Trophoblast cell (in vitro differentiated cells and primary cell): ENCODE measurements at regions not wholly inside any gene's neighbourhood (a gene's known extent, or its start where the extent isn't known, plus 50 kb on each side); places are given as distances from the start of the nearest gene placed in this dataset.

ENCODE experiments used
- DNase-seq, 2 donors: peaks; one replicate each; pipeline ENCODE4 v3.0.0-alpha.2; 2016
- H2AFZ ChIP-seq: 2 replicates; pipeline ENCODE4 v1.6.1; 2013; ENCODE audit warnings: low read length, moderate library complexity, mild to moderate bottlenecking; ENCODE audit not compliant: insufficient read depth, poor library complexity
- H2AK5ac ChIP-seq: 2 replicates; pipeline ENCODE4 v1.6.1; 2013; ENCODE audit warnings: mild to moderate bottlenecking, low read length
- H2BK120ac ChIP-seq: 2 replicates; pipeline ENCODE4 v1.6.1; 2013; ENCODE audit warnings: low read length, mild to moderate bottlenecking, moderate library complexity; ENCODE audit not compliant: insufficient read depth, poor library complexity
- H2BK12ac ChIP-seq: 2 replicates; pipeline ENCODE4 v1.6.1; 2013; ENCODE audit warnings: mild to moderate bottlenecking, low read length, moderate library complexity
- H2BK5ac ChIP-seq: 2 replicates; pipeline ENCODE4 v1.6.1; 2013; ENCODE audit warnings: low read length, low read depth, moderate library complexity, mild to moderate bottlenecking; ENCODE audit not compliant: poor library complexity
- H3K14ac ChIP-seq: 2 replicates; pipeline ENCODE4 v1.6.1; 2013; ENCODE audit warnings: mild to moderate bottlenecking, low read length
- H3K18ac ChIP-seq: 2 replicates; pipeline ENCODE4 v1.6.1; 2013; ENCODE audit warnings: mild to moderate bottlenecking, low read length
- H3K23ac ChIP-seq: 2 replicates; pipeline ENCODE4 v1.6.1; 2013; ENCODE audit warnings: low read length
- H3K27ac ChIP-seq: 2 replicates; pipeline ENCODE4 v1.5.1; 2013; ENCODE audit warnings: low read depth, mild to moderate bottlenecking, inconsistent platforms, low read length, moderate library complexity
- H3K27me3 ChIP-seq: 2 replicates; pipeline ENCODE4 v1.6.1; 2013; ENCODE audit warnings: inconsistent platforms, mild to moderate bottlenecking, low read length, moderate library complexity; ENCODE audit not compliant: insufficient read depth
- H3K36me3 ChIP-seq, 2 experiments: 1 replicate in 1 of 2; 2 replicates in 1 of 2; pipeline ENCODE4 v1.6.1; 2013; ENCODE audit warnings: low read length in 2 of 2, mild to moderate bottlenecking in 2 of 2, moderate library complexity in 1 of 2; ENCODE audit not compliant: insufficient read depth in 2 of 2, control insufficient read depth in 1 of 2
- H3K4ac ChIP-seq: 2 replicates; pipeline ENCODE4 v1.6.1; 2013; ENCODE audit warnings: low read depth, mild to moderate bottlenecking, low read length, moderate library complexity
- H3K4me1 ChIP-seq, 2 experiments: 1 replicate in 1 of 2; 2 replicates in 1 of 2; pipeline ENCODE4 v1.6.1; 2013; ENCODE audit warnings: low read length in 2 of 2, mild to moderate bottlenecking in 2 of 2, moderate library complexity in 1 of 2; ENCODE audit not compliant: insufficient read depth in 2 of 2, control insufficient read depth in 1 of 2
- H3K4me2 ChIP-seq: 2 replicates; pipeline ENCODE4 v1.6.1; 2013; ENCODE audit warnings: inconsistent platforms, mild to moderate bottlenecking, low read length, moderate library complexity
- H3K4me3 ChIP-seq: 2 replicates; pipeline ENCODE4 v1.5.1; 2013; ENCODE audit warnings: mild to moderate bottlenecking, low read depth, low read length, inconsistent platforms
- H3K79me1 ChIP-seq: one replicate; pipeline ENCODE4 v1.6.1; 2013; ENCODE audit warnings: low read length
- H3K79me2 ChIP-seq: 2 replicates; pipeline ENCODE4 v1.6.1; 2013; ENCODE audit warnings: low read length, mild to moderate bottlenecking; ENCODE audit not compliant: control insufficient read depth, insufficient read depth, poor library complexity
- H3K9ac ChIP-seq: 2 replicates; pipeline ENCODE4 v1.6.1; 2013; ENCODE audit warnings: mild to moderate bottlenecking, low read length
- H3K9me3 ChIP-seq: 2 replicates; pipeline ENCODE4 v1.6.1; 2013; ENCODE audit warnings: low read depth, mild to moderate bottlenecking, control low read depth, inconsistent platforms, low read length; ENCODE audit not compliant: insufficient read depth
- H4K12ac ChIP-seq: 2 replicates; pipeline ENCODE4 v1.6.1; 2013; ENCODE audit warnings: low read depth, mild to moderate bottlenecking, low read length, moderate library complexity
- H4K8ac ChIP-seq: 2 replicates; pipeline ENCODE4 v1.6.1; 2013; ENCODE audit warnings: low read depth, mild to moderate bottlenecking, low read length, moderate library complexity
- H4K91ac ChIP-seq: one replicate; pipeline ENCODE4 v1.6.1; 2013; ENCODE audit warnings: low read depth, mild to moderate bottlenecking, low read length, moderate library complexity
- WGBS: extraction: QIAGEN DNeasy Blood & Tissue Kit; methylation state at CpG from one replicate; pipeline ENCODE4 v1.1.7; 2013; ENCODE audit warnings: missing lambda C conversion rate; ENCODE audit not compliant: insufficient read length, insufficient coverage; ENCODE audit errors: extremely low coverage; 5-methylcytosine and 5-hydroxymethylcytosine counted together

- Histone ChIP-seq H3K23ac (no peak overlapping the region), H4K91ac (no peak overlapping the region), H2BK12ac (no peak overlapping the region), H3K27me3 (no peaks in the 10 kb centered on the region), H3K79me1 (no peaks in the 10 kb centered on the region), H3K14ac (no peak overlapping the region), H4K8ac (no peak overlapping the region), H3K9me3 (no peaks in the 10 kb centered on the region), H2BK5ac (no peak overlapping the region), H2AK5ac (no peak overlapping the region), H3K4me2 (no peak overlapping the region), H3K9ac (no peak overlapping the region), H2BK120ac (no peak overlapping the region), H3K36me3 (no peaks in the 10 kb centered on the region), H4K12ac (no peak overlapping the region), H3K4me3 (no peak overlapping the region), H3K27ac (no peak overlapping the region), H3K18ac (no peak overlapping the region), H3K4me1 (no peaks in the 10 kb centered on the region), H2AFZ (no peak overlapping the region), H3K79me2 (no peaks in the 10 kb centered on the region), H3K4ac (no peak overlapping the region)
- WGBS = no CpG with 5 or more reads among the region's 5 CpGs
- DNase-seq = no peak
Observed at GRCh38 chr1:36738245-36738644, 255.5 kb upstream of the CSF3R start.

GRCh38 chr1:36737767-36738166 lies 255.1 kb upstream of the CSF3R start:
- no peak overlapping the region for H4K12ac ChIP-seq
- no peak overlapping the region for H4K8ac ChIP-seq
- no peak overlapping the region for H2AFZ ChIP-seq
- no peak overlapping the region for H3K14ac ChIP-seq
- H3K9me3 ChIP-seq = no peaks in the 10 kb centered on the region
- H4K91ac ChIP-seq = no peak overlapping the region
- H3K18ac ChIP-seq = no peak overlapping the region
- no peak overlapping the region for H3K23ac ChIP-seq
- H3K9ac ChIP-seq = no peak overlapping the region
- H3K36me3 ChIP-seq = no peaks in the 10 kb centered on the region
- H2BK12ac ChIP-seq = no peak overlapping the region
- H2AK5ac ChIP-seq = no peak overlapping the region
- H2BK120ac ChIP-seq = no peak overlapping the region
- H3K27me3 ChIP-seq = no peaks in the 10 kb centered on the region
- H3K79me1 ChIP-seq = no peaks in the 10 kb centered on the region
- no peak overlapping the region for H3K27ac ChIP-seq
- DNase-seq = no peak
- no CpG with 5 or more reads among the region's 11 CpGs for WGBS
- no peak overlapping the region for H3K4me3 ChIP-seq
- H3K79me2 ChIP-seq = no peaks in the 10 kb centered on the region
- no peak overlapping the region for H3K4ac ChIP-seq
- H2BK5ac ChIP-seq = no peak overlapping the region
- no peak overlapping the region for H3K4me2 ChIP-seq
- no peaks in the 10 kb centered on the region for H3K4me1 ChIP-seq

- no peak overlapping the region for H2BK5ac ChIP-seq
- WGBS = no CpG with 5 or more reads among the region's 5 CpGs
- no peak for DNase-seq
- H3K14ac ChIP-seq = no peak overlapping the region
- H2AK5ac ChIP-seq = no peak overlapping the region
- no peaks in the 10 kb centered on the region for H3K79me1 ChIP-seq
- no peak overlapping the region for H3K23ac ChIP-seq
- no peaks in the 10 kb centered on the region for H3K4me1 ChIP-seq
- no peak overlapping the region for H3K18ac ChIP-seq
- no peak overlapping the region for H2BK120ac ChIP-seq
- H3K36me3 ChIP-seq = no peaks in the 10 kb centered on the region
- no peaks in the 10 kb centered on the region for H3K79me2 ChIP-seq
- no peak overlapping the region for H3K4me3 ChIP-seq
- H3K9ac ChIP-seq = no peak overlapping the region
- H3K4me2 ChIP-seq = no peak overlapping the region
- H2AFZ ChIP-seq = no peak overlapping the region
- no peak overlapping the region for H4K8ac ChIP-seq
- no peaks in the 10 kb centered on the region for H3K27me3 ChIP-seq
- no peak overlapping the region for H2BK12ac ChIP-seq
- no peak overlapping the region for H4K91ac ChIP-seq
- no peak overlapping the region for H3K4ac ChIP-seq
- no peak overlapping the region for H4K12ac ChIP-seq
- no peak overlapping the region for H3K27ac ChIP-seq
- no peaks in the 10 kb centered on the region for H3K9me3 ChIP-seq
Observed at GRCh38 chr1:36737038-36737555, 254.4 kb upstream of the CSF3R start.

- H3K14ac ChIP-seq = no peak overlapping the region
- H4K12ac ChIP-seq = no peak overlapping the region
- no peak overlapping the region for H3K4me2 ChIP-seq
- no peak overlapping the region for H2BK12ac ChIP-seq
- no peak overlapping the region for H3K4ac ChIP-seq
- no peaks in the 10 kb centered on the region for H3K79me1 ChIP-seq
- no peak overlapping the region for H3K4me3 ChIP-seq
- H4K91ac ChIP-seq = no peak overlapping the region
- H2AK5ac ChIP-seq = no peak overlapping the region
- H3K36me3 ChIP-seq = no peaks in the 10 kb centered on the region
- no peak overlapping the region for H3K18ac ChIP-seq
- no peak overlapping the region for H2BK120ac ChIP-seq
- no peak overlapping the region for H2BK5ac ChIP-seq
- no peak overlapping the region for H2AFZ ChIP-seq
- no peaks in the 10 kb centered on the region for H3K27me3 ChIP-seq
- WGBS = no CpG with 5 or more reads among the region's 18 CpGs
- no peaks in the 10 kb centered on the region for H3K4me1 ChIP-seq
- H4K8ac ChIP-seq = no peak overlapping the region
- H3K27ac ChIP-seq = no peak overlapping the region
- H3K9me3 ChIP-seq = peaks cover 3% of the 10 kb centered on the region
- no peak overlapping the region for H3K23ac ChIP-seq
- no peaks in the 10 kb centered on the region for H3K79me2 ChIP-seq
- DNase-seq = no peak
- no peak overlapping the region for H3K9ac ChIP-seq
Observed at GRCh38 chr1:36735939-36736730, 253.4 kb upstream of the CSF3R start.
